KBM-7 (cell line): ENCODE measurements at regions not wholly inside any gene's neighbourhood (a gene's known extent, or its start where the extent isn't known, plus 50 kb on each side); places are given as distances from the start of the nearest gene placed in this dataset.
A peak's percentile ranks its signal among the peaks of the same experiment; 100 is the strongest.

Experiments
- DNase-seq: peaks from one replicate; pipeline ENCODE4 v3.0.0-alpha.2; 2015
- in situ Hi-C: fragments of 300-500 bp; cut with MboI; formaldehyde crosslinking; loops from 2 replicates; pipeline ENCODE4 v1.14.3; 2020; ENCODE audit warnings: low sequenced_read_pairs, low pct_unique_long_range_greater_than_20kb, mixed read lengths

- in situ Hi-C loops, result no loop called here
- DNase-seq, result peak; percentile 37
Observed at GRCh38 chr10:107689323-107689722, 524.8 kb upstream of the SORCS1 start.

- DNase-seq, result no peak
Observed at GRCh38 chr10:107687701-107688100, 523.2 kb upstream of the SORCS1 start.

GRCh38 chr10:107686095-107686494, 521.6 kb upstream of the SORCS1 start:
- DNase-seq, result peak; percentile 66
- in situ Hi-C loops, result no loop called here

More at GRCh38 chr10:107687701-107688100, 523.2 kb upstream of the SORCS1 start:
- in situ Hi-C loops, result no loop called here

GRCh38 chr10:107671960-107672359, 507.5 kb upstream of the SORCS1 start:
- in situ Hi-C loops, result no loop called here
- DNase-seq, result no peak

GRCh38 chr10:107666214-107666613, 501.7 kb upstream of the SORCS1 start:
- no peak for DNase-seq
- in situ Hi-C loops, result no loop called here

- in situ Hi-C loops, result no loop called here
- no peak for DNase-seq
Observed at GRCh38 chr10:107665459-107665858, 501.0 kb upstream of the SORCS1 start.

- in situ Hi-C loops, result no loop called here
Observed at GRCh38 chr10:107657851-107658250, 493.3 kb upstream of the SORCS1 start.

GRCh38 chr10:107656932-107657331, 492.4 kb upstream of the SORCS1 start:
- in situ Hi-C loops, result no loop called here

More at GRCh38 chr10:107657851-107658250, 493.3 kb upstream of the SORCS1 start:
- no peak for DNase-seq

GRCh38 chr10:107653832-107654287, 489.4 kb upstream of the SORCS1 start:
- no peak for DNase-seq
- in situ Hi-C loops, result no loop called here

More at GRCh38 chr10:107656932-107657331, 492.4 kb upstream of the SORCS1 start:
- no peak for DNase-seq

GRCh38 chr10:107650939-107651338, 486.4 kb upstream of the SORCS1 start:
- DNase-seq, result no peak
- in situ Hi-C loops, result no loop called here

- DNase-seq, result no peak
- in situ Hi-C loops, result no loop called here
Observed at GRCh38 chr10:107649249-107649648, 484.7 kb upstream of the SORCS1 start.

GRCh38 chr10:107647462-107647861, 483.0 kb upstream of the SORCS1 start:
- no peak for DNase-seq
- in situ Hi-C loops, result no loop called here

GRCh38 chr10:107631876-107632275, 467.4 kb upstream of the SORCS1 start:
- DNase-seq, result no peak
- in situ Hi-C loops, result no loop called here

GRCh38 chr10:107626862-107627261, 462.4 kb upstream of the SORCS1 start:
- in situ Hi-C loops, result no loop called here
- no peak for DNase-seq

- in situ Hi-C loops, result no loop called here
- no peak for DNase-seq
Observed at GRCh38 chr10:107623292-107623691, 458.8 kb upstream of the SORCS1 start.

- no peak for DNase-seq
- in situ Hi-C loops, result no loop called here
Observed at GRCh38 chr10:107619139-107619538, 454.6 kb upstream of the SORCS1 start.

- in situ Hi-C loops, result no loop called here
- DNase-seq, result no peak
Observed at GRCh38 chr10:107618504-107618994, 454.0 kb upstream of the SORCS1 start.

- no peak for DNase-seq
- in situ Hi-C loops, result no loop called here
Observed at GRCh38 chr10:107616463-107617410, 452.2 kb upstream of the SORCS1 start.

GRCh38 chr10:107616031-107616430, 451.5 kb upstream of the SORCS1 start:
- in situ Hi-C loops, result no loop called here
- DNase-seq, result no peak

- in situ Hi-C loops, result no loop called here
- no peak for DNase-seq
Observed at GRCh38 chr10:107614939-107615685, 450.6 kb upstream of the SORCS1 start.
